GM19025 (cell line): ENCODE measurements at regions not wholly inside any gene's neighbourhood (a gene's known extent, or its start where the extent isn't known, plus 50 kb on each side); places are given as distances from the start of the nearest gene placed in this dataset.

ENCODE experiments used
- ATAC-seq: cut with Tn5 transposase; IDR thresholded peaks from one replicate; pipeline ENCODE4 v1.9.1; 2021; ENCODE audit warnings: mild to moderate bottlenecking, low read depth, moderate library complexity; ENCODE audit not compliant: unreplicated experiment

- no peak for ATAC-seq
Observed at GRCh38 chr2:177118636-177119035, 94.0 kb upstream of the HNRNPA3 start.

GRCh38 chr2:177119099-177119498 is 93.5 kb upstream of the HNRNPA3 start:
- ATAC-seq: no peak

GRCh38 chr2:177123048-177123447 is 89.5 kb upstream of the HNRNPA3 start:
- ATAC-seq: no peak

GRCh38 chr2:177124371-177124770 is 88.2 kb upstream of the HNRNPA3 start:
- no peak for ATAC-seq

- ATAC-seq: no peak
Observed at GRCh38 chr2:177127821-177128220, 84.8 kb upstream of the HNRNPA3 start.

GRCh38 chr2:177129610-177130009 is 83.0 kb upstream of the HNRNPA3 start:
- no peak for ATAC-seq

GRCh38 chr2:177131858-177132257 is 80.7 kb upstream of the HNRNPA3 start:
- ATAC-seq: no peak

GRCh38 chr2:177138823-177139222 is 73.8 kb upstream of the HNRNPA3 start:
- no peak for ATAC-seq

- ATAC-seq: no peak
Observed at GRCh38 chr2:177141866-177142265, 70.7 kb upstream of the HNRNPA3 start.

- no peak for ATAC-seq
Observed at GRCh38 chr2:177143444-177143843, 69.2 kb upstream of the HNRNPA3 start.

- no peak for ATAC-seq
Observed at GRCh38 chr2:177147093-177147694, 65.4 kb upstream of the HNRNPA3 start.

GRCh38 chr2:177147834-177148445 is 64.7 kb upstream of the HNRNPA3 start:
- ATAC-seq: no peak

GRCh38 chr2:177148477-177149154 is 64.0 kb upstream of the HNRNPA3 start:
- peak; percentile 87 for ATAC-seq

- ATAC-seq: no peak
Observed at GRCh38 chr2:177149155-177149503, 63.5 kb upstream of the HNRNPA3 start.

- ATAC-seq: no peak
Observed at GRCh38 chr2:177153805-177154204, 58.8 kb upstream of the HNRNPA3 start.

GRCh38 chr2:177154809-177155208 is 57.8 kb upstream of the HNRNPA3 start:
- ATAC-seq: no peak

- no peak for ATAC-seq
Observed at GRCh38 chr2:177155631-177156030, 57.0 kb upstream of the HNRNPA3 start.

- ATAC-seq: no peak
Observed at GRCh38 chr2:177161741-177162460, 50.7 kb upstream of the HNRNPA3 start.
